Non-pigmented ciliary epithelial cell (primary cell): ENCODE measurements at regions not wholly inside any gene's neighbourhood (a gene's known extent, or its start where the extent isn't known, plus 50 kb on each side); places are given as distances from the start of the nearest gene placed in this dataset.

Experiments
- DNase-seq: peaks from one replicate; pipeline ENCODE4 v3.0.0-alpha.2; 2010; ENCODE audit warnings: low read depth

- no peak for DNase-seq
Measured at GRCh38 chr2:8452296-8452695, 229.6 kb upstream of the ID2 start.

DNA sequence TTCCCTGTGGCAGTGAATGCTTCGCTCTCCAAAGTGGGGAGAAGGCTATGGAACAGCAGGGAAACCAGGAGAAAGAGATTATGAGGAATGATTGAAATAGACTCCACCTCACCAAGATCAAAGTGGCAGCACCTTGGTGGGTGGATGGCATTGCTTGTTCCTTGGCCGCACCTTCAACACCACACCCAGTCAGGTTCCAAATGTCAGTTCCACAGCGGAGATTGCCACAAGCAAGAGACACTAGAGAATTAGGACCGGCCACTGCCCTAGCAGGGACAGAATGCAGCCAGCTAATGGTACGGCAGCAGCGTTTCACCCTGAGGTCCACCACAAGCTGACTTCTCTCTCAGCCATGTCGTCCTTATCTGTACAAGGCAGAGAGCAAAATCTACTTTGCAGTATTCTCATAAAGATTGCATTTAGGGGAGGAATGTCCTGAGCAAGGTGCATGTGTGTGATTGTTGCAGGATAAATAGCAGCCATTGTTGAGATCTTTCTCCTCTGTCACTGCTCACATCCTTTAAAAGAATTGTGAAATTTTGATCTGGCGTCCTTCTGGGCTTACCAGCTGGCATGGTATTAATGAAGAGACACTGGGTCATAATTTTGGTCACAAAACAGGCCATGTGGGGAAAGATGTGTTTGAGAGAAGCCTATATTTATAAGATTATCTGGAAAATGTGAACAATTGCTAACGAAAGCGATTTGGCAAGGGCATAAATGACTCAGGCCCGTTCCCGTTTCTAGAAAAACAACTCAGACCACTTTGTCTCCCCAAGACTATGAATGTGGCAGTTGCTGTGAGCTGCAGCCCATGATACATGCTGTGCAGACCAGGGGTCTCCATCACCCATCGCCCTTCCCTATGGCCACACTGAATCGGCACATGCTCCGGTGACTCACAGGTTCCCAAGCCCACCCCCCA is 228.6 kb upstream of the ID2 start:
- no peak for DNase-seq

DNA sequence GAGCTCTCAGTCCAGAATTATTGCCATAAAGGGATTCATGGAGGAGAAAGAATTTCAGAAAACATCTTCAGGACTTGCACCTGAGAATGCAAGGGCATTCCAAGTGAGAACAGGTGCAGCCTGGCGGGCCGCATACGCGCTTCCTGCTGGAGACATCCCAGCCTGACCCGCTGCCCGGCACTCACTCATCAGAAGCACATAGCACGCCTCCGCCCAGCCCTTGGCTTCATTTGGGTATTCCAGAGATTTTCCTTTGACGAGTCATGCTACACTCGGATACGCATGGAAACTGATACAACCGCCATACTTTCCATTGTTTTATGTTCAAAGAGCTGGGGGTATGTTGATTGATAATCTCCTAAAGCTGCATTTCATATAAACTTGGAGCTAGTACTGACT is 228.0 kb upstream of the ID2 start:
- no peak for DNase-seq

GRCh38 chr2:8454797-8455196 is 227.1 kb upstream of the ID2 start:
- no peak for DNase-seq

GRCh38 chr2:8455236-8456150 is 226.4 kb upstream of the ID2 start:
- DNase-seq, result no peak

DNA sequence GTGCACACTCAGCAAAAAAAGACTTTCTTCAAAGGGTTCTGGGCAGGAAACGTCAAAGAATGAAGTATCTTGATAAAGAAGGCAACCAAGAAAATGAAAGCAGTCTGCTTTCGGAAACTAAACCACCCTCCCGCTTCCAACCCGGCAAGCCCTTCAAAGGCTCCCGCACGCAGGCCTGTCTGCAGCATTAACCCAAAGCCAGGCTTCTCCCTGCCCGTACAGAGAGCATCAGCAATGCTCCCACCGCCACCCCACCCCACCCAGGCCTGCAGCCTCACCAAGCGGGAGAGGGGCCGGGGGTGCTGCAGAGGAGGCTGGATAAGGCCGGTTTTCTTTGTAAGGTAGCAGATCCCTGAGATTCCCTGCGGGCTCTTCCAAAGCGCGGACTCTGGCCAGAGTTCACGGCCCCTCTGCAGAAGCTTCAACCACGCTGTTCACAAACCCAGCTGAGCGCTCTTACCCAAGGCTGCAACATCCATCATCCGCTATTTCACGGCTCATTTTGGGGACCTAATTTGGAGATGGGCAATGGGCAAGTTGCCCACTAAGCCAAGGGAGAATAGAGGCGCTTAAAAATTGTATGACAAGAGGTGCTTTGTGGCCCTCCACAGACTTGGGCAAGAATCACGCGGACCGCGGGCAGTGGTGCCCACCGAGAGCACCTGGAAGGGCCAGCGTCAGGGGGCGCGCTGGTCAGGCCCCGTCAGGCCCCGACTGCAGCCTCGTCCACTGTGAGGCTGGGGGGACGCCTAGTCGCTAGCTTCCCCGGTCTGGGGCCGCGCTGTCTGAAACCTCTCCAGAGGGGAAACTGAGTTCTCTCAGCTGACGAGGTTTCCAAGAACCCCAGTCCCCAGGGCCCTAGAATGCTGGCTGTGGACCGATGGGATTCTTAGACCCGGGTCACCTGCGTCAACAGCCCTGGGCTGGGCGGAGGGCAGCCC is 225.4 kb upstream of the ID2 start:
- no peak for DNase-seq

DNA sequence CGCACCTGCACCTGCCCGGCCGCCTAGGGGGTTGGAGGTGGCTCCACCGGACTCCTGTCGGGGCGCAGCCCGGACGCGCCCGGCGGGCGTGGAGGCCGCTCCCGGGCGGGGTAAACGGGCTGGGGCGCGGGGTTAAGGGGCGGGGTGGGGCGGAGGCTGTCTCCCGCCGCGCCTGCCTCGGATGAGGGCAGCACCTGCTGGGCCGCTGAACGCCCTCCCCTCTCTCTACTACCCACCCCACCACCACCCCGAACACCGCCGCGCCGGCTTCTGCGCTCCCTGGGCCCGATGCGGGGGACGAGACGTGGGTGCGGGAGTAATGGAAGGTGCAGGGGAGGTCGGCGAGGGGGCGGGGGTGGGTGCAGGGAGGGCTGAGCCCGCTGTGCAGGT is 224.8 kb upstream of the ID2 start:
- DNase-seq, result no peak

- no peak for DNase-seq
Measured at GRCh38 chr2:8457699-8458502, 224.0 kb upstream of the ID2 start.

DNA sequence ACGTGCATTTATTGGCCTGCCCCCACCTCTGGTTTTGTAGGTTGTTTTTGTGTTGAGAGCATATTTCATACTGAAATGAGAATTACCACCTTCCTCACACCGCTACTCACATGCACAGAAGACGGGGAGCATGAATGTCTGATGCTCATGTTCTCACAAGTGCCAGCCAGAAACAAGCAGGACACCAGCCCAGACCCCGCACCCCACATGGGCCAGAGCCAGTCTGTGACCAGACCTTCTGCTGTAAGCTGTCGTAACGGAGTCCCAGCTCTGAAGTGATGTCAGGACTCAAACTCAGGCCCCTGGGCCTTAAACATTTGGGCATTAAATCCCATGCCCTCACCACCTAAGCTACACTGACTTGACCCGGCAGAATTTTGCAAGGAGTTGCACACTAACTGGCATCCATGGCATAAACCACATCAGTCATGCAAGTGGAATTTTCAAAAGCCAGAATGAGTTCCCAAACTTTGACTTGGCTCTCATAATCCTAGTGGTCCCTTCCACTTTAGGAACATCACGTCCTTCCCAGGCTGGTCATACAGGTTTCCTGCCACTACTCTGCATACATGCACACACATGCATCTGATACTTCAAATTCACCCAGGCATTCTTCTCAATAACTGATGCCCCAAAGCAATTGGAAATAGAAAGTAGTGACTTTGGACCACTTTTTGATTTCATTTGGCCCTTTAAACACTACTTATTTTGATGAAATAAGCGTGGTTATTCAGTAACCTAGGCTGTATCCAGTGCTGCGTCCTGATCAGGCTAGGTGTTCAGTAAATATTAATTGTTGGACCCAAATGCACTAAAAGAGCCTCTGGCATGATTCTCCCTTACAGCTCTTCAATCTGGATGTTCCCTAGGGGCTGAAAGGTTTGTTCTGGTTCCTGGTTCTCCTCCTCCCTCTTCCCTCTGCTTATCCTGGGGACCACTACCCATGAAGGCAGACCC is 223.1 kb upstream of the ID2 start:
- no peak for DNase-seq

GRCh38 chr2:8459474-8459873 is 222.4 kb upstream of the ID2 start:
- no peak for DNase-seq

- DNase-seq, result no peak
Measured at GRCh38 chr2:8461341-8461740, 220.5 kb upstream of the ID2 start.

- DNase-seq, result no peak
Measured at GRCh38 chr2:8462280-8462679, 219.6 kb upstream of the ID2 start.

DNA sequence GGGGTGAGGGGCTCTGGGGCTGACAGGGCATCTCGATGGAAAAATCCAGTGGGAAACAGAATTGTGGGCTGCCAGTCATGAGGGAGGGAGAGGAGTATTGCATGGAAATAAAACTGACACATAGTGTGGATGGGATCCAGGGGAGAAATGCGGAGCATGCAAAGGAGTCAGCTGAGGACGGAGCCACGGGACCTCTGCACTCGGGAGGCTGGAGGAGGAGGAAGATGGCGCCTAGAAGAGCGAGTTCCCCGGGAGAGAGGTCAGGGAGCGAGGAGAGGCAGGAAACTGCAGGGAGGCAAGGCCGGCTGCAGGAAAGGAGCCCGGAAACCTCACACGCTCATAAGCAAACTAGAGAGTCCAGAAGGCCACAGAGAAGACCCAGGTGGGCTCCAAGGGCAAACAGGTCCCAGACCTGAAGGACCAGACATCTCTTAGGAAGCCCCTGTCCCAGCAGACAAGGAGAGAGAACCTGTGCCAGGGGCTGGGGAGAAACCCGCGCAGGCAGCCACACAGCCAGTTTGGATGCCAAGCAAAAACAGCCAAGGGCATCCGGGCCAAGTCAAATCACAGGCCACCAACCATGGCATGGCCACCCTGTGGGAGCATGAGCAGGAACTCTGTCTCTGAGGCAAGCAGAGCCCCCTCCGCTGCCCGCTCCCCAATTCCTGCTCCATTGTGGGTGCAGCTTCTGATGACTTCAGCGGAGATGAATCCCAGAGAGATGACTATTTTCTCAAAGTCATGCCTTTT is 218.8 kb upstream of the ID2 start:
- DNase-seq, result no peak

DNA sequence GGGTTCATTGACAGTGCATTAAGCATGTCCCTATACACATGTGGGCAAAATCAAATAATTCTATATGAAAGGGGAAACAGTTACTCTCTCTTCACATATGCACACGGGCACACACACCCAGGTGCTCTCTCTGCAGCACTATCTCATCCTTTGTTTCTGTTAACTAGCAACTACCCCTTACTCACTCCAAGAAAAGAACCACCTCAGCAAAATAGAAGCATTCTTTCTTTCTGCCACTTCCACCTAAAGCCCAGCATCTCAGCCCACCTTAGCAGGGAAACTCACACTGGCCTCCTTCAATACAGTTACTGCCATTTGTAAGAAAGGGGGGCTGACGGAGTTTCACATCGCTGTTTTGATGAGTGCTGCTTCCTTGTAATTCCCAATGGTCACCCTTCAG is 216.3 kb upstream of the ID2 start:
- no peak for DNase-seq

DNA sequence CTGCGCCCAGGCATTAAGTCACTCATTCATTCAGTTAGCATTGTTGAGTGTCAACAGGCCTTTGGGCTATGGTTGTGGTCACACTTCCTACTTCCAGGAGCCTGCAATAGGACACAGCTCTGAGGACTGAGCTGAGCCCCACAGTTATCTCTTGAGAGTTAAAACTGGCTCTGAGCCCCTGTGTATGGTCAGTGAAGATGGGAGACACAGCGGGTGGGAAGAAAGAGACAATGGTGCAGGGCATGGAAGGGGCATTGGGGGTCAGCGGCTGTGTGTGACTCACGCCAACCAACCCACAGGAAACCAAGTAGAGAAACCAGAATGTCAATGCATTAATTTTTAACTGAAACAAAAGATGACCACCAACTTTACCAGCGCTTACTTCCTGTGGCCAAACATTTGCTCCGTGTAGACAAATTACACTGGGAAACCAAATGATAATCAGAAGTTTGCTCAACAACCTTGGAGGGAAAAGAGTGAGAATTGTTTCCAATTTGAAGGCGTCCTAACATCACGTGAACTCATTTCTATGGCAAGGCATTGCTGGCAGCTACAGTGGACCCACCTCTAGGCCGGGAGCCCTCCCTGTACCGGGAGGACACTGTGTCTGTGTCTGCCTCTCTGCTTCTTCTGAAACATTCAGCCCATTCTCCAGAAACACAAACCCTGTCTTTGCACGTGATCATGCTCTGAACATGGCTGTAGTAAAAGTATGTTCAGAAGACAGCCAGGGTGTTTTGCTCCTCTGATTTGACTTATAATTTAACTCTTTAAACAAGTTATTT is 212.0 kb upstream of the ID2 start:
- no peak for DNase-seq

- DNase-seq, result no peak
Measured at GRCh38 chr2:8472545-8473323, 209.1 kb upstream of the ID2 start.

- DNase-seq, result no peak
Measured at GRCh38 chr2:8475349-8476031, 206.4 kb upstream of the ID2 start.
